ENCODE measurements at regions not wholly inside any gene's neighbourhood (a gene's known extent, or its start where the extent isn't known, plus 50 kb on each side); places are given as distances from the start of the nearest gene placed in this dataset.

DNA sequence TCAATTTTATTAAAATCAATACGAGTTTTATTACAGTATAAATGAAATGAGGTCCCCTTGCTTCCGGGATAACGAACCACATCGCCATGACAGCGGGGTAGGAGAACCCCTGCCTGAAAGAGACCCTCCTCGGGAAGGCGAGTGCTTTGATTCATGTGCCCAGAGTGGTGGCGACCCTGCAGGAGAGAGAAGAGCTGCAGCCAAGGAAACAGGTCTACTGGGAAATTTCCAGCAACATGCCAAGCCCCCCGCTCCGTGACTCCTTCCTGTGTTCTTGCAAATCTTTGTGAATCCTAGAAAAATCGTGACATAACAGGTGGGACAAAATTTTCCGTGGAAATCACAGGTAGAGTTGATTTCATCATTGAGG is 162.5 kb downstream of the WSCD1 start:
- TF ChIP-seq, protein P1, sequence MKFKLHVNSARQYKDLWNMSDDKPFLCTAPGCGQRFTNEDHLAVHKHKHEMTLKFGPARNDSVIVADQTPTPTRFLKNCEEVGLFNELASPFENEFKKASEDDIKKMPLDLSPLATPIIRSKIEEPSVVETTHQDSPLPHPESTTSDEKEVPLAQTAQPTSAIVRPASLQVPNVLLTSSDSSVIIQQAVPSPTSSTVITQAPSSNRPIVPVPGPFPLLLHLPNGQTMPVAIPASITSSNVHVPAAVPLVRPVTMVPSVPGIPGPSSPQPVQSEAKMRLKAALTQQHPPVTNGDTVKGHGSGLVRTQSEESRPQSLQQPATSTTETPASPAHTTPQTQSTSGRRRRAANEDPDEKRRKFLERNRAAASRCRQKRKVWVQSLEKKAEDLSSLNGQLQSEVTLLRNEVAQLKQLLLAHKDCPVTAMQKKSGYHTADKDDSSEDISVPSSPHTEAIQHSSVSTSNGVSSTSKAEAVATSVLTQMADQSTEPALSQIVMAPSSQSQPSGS (IDR thresholded peaks at IDR 0.05; ENCODE audit: low read length): no peak
- TF ChIP-seq CHD1 (IDR thresholded peaks at IDR 0.05; ENCODE audit: low read depth, low read length): no peak
- TF ChIP-seq, protein P2, sequence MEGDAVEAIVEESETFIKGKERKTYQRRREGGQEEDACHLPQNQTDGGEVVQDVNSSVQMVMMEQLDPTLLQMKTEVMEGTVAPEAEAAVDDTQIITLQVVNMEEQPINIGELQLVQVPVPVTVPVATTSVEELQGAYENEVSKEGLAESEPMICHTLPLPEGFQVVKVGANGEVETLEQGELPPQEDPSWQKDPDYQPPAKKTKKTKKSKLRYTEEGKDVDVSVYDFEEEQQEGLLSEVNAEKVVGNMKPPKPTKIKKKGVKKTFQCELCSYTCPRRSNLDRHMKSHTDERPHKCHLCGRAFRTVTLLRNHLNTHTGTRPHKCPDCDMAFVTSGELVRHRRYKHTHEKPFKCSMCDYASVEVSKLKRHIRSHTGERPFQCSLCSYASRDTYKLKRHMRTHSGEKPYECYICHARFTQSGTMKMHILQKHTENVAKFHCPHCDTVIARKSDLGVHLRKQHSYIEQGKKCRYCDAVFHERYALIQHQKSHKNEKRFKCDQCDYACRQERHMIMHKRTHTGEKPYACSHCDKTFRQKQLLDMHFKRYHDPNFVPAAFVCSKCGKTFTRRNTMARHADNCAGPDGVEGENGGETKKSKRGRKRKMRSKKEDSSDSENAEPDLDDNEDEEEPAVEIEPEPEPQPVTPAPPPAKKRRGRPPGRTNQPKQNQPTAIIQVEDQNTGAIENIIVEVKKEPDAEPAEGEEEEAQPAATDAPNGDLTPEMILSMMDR (IDR thresholded peaks at IDR 0.05; ENCODE audit: control extremely low read depth in 1 of 3, insufficient read depth in 1 of 3, low read depth in 1 of 3, low read length in 3 of 3): no peak

Data from H1 (cell line).